Panc1 (cell line): ENCODE measurements at regions not wholly inside any gene's neighbourhood (a gene's known extent, or its start where the extent isn't known, plus 50 kb on each side); places are given as distances from the start of the nearest gene placed in this dataset.

ENCODE experiments used
- POLR2AphosphoS5 ChIP-seq: IDR thresholded peaks from 2 replicates; pipeline ENCODE4 v1.6.1; 2012; ENCODE audit warnings: mild to moderate bottlenecking, low read depth, low read length, moderate library complexity
- TF ChIP-seq, protein P1 (sequence below): fragments of 450-650 bp; IDR thresholded peaks from 2 replicates; pipeline ENCODE4 v1.5.1; 2017; ENCODE audit warnings: mild to moderate bottlenecking
- TF ChIP-seq, protein P2 (sequence below), 2 experiments: IDR thresholded peaks; 2 replicates each; pipeline ENCODE4 v1.6.1; 2011 to 2012; ENCODE audit warnings: low read depth in 2 of 2, control low read depth in 1 of 2, low read length in 1 of 2, mild to moderate bottlenecking in 1 of 2, moderate library complexity in 1 of 2; ENCODE audit not compliant: insufficient read depth in 1 of 2

DNA sequence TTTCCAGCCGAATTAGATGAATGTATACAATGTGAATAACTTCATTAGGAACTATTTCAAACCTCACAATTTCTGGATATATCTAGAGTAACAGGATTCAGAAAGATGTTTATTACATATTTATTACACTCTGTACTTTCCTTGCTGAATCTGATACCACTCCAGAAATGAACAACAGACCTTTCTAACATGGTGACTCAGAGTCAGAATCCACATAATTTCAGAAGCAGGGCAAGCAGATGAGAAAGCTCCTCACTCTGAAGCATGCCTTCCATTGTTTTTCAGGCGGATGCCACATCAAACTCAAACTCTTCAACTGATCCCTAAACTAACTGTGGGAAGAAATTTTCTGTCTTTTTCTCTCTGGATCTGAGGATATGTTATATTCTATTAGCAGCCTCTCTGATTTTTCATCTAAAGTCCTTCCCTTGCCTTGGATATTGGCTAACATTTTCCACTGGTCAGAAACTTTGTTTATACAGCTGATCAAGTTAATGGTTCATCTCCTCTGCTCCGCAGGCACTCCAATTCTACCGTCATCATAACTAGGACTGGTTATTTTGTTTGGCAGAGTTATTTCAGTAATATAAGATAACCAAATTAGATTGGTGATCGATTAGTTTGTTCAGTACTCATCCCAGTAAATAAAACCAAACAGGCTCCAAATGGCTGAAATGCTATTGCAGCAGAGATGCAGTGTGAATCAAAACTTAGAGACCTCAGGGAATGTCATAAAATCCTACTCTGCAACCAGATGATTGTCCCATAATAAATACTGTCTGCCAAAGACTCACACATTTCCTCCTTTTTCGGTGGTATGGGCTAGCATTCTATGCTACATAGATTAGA, 556.0 kb downstream of the EBF1 start:
- TF ChIP-seq, protein P1, sequence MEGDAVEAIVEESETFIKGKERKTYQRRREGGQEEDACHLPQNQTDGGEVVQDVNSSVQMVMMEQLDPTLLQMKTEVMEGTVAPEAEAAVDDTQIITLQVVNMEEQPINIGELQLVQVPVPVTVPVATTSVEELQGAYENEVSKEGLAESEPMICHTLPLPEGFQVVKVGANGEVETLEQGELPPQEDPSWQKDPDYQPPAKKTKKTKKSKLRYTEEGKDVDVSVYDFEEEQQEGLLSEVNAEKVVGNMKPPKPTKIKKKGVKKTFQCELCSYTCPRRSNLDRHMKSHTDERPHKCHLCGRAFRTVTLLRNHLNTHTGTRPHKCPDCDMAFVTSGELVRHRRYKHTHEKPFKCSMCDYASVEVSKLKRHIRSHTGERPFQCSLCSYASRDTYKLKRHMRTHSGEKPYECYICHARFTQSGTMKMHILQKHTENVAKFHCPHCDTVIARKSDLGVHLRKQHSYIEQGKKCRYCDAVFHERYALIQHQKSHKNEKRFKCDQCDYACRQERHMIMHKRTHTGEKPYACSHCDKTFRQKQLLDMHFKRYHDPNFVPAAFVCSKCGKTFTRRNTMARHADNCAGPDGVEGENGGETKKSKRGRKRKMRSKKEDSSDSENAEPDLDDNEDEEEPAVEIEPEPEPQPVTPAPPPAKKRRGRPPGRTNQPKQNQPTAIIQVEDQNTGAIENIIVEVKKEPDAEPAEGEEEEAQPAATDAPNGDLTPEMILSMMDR, result no peak
- no peak for TF ChIP-seq POLR2AphosphoS5
- TF ChIP-seq, protein P2, sequence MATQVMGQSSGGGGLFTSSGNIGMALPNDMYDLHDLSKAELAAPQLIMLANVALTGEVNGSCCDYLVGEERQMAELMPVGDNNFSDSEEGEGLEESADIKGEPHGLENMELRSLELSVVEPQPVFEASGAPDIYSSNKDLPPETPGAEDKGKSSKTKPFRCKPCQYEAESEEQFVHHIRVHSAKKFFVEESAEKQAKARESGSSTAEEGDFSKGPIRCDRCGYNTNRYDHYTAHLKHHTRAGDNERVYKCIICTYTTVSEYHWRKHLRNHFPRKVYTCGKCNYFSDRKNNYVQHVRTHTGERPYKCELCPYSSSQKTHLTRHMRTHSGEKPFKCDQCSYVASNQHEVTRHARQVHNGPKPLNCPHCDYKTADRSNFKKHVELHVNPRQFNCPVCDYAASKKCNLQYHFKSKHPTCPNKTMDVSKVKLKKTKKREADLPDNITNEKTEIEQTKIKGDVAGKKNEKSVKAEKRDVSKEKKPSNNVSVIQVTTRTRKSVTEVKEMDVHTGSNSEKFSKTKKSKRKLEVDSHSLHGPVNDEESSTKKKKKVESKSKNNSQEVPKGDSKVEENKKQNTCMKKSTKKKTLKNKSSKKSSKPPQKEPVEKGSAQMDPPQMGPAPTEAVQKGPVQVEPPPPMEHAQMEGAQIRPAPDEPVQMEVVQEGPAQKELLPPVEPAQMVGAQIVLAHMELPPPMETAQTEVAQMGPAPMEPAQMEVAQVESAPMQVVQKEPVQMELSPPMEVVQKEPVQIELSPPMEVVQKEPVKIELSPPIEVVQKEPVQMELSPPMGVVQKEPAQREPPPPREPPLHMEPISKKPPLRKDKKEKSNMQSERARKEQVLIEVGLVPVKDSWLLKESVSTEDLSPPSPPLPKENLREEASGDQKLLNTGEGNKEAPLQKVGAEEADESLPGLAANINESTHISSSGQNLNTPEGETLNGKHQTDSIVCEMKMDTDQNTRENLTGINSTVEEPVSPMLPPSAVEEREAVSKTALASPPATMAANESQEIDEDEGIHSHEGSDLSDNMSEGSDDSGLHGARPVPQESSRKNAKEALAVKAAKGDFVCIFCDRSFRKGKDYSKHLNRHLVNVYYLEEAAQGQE (IDR thresholded peaks at IDR 0.05; ENCODE audit: insufficient read depth in 1 of 2, low read depth in 2 of 2, low read length in 1 of 2), result no peak
